Brain microvascular endothelial cell (primary cell): ENCODE measurements at regions not wholly inside any gene's neighbourhood (a gene's known extent, or its start where the extent isn't known, plus 50 kb on each side); places are given as distances from the start of the nearest gene placed in this dataset.

Experiments
- DNase-seq: peaks from one replicate; pipeline ENCODE4 v3.0.0-alpha.2; 2020
- H3K27ac ChIP-seq: fragments of 250-450 bp; sonication (Bioruptor Pico); 2 replicates; pipeline ENCODE4 v1.5.1; 2020; ENCODE audit warnings: mild to moderate bottlenecking, moderate library complexity
- H3K27me3 ChIP-seq: fragments of 250-450 bp; sonication (Bioruptor Pico); replicated peaks from 2 replicates; pipeline ENCODE4 v1.5.1; 2020; ENCODE audit warnings: mild to moderate bottlenecking
- H3K36me3 ChIP-seq: fragments of 250-450 bp; sonication (Bioruptor Pico); replicated peaks from 2 replicates; pipeline ENCODE4 v1.5.1; 2020; ENCODE audit warnings: mild to moderate bottlenecking
- H3K4me3 ChIP-seq: 2 replicates; pipeline ENCODE4 v1.5.1; 2011; ENCODE audit warnings: low read depth, mild to moderate bottlenecking, control low read depth, low read length, moderate library complexity
- CTCF ChIP-seq: IDR thresholded peaks from 2 replicates; pipeline ENCODE4 v1.5.1; 2011; ENCODE audit warnings: low read depth, mild to moderate bottlenecking, moderate library complexity, low read length, control low read depth, inconsistent platforms; ENCODE audit errors: missing control alignments
- in situ Hi-C: cut with HindIII; loops from 2 replicates; pipeline ENCODE4 v1.10.0; 2017; ENCODE audit warnings: low sequenced_read_pairs, low pct_ligation_motif_present

GRCh38 chr3:124656531-124656930 is 73.7 kb upstream of the UMPS start:
- no peak overlapping the region for H3K4me3 ChIP-seq
- no peaks in the 10 kb centered on the region for H3K36me3 ChIP-seq
- H3K27me3 ChIP-seq, result no peaks in the 10 kb centered on the region
- in situ Hi-C loops, result no loop called here
- H3K27ac ChIP-seq, result no peak overlapping the region
- TF ChIP-seq CTCF, result no peak
- no peak for DNase-seq

- no peaks in the 10 kb centered on the region for H3K27me3 ChIP-seq
- no peak for DNase-seq
These were observed 73.1 kb upstream of the UMPS start for GRCh38 chr3:124657138-124657537.

DNA sequence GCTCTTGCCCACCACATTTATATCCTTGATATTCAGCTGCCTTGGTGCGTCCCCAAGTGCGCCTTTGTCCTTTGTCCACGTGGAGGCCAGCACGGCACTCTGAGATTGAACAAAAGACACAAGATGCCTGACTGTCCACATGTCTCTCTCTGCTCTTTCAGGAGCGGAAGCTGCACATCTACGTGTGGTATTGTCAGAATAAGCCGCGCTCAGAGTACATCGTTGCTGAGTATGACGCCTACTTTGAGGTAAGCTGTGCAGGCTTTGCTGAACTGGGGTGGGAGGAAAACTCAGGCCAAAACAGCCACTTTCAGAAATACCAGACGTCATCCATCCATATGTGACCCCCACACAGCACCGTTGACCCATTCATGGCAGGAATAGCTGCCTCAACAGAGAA is 72.0 kb upstream of the UMPS start:
- in situ Hi-C loops, result no loop called here
- no peak for TF ChIP-seq CTCF
- Histone ChIP-seq H3K36me3 (no peaks in the 10 kb centered on the region), H3K4me3 (no peak overlapping the region), H3K27ac (no peak overlapping the region), H3K27me3 (no peaks in the 10 kb centered on the region)
- no peak for DNase-seq

More at GRCh38 chr3:124657138-124657537, 73.1 kb upstream of the UMPS start:
- TF ChIP-seq CTCF, result no peak
- H3K36me3 ChIP-seq, result no peaks in the 10 kb centered on the region
- H3K4me3 ChIP-seq, result no peak overlapping the region
- in situ Hi-C loops, result no loop called here
- H3K27ac ChIP-seq, result no peak overlapping the region

GRCh38 chr3:124659175-124659574 is 71.1 kb upstream of the UMPS start:
- H3K36me3 ChIP-seq, result no peaks in the 10 kb centered on the region
- H3K4me3 ChIP-seq, result no peak overlapping the region
- no peak for DNase-seq
- H3K27me3 ChIP-seq, result no peaks in the 10 kb centered on the region
- TF ChIP-seq CTCF, result no peak
- in situ Hi-C loops, result no loop called here
- no peak overlapping the region for H3K27ac ChIP-seq

- Histone ChIP-seq H3K4me3 (no peak overlapping the region), H3K27me3 (no peaks in the 10 kb centered on the region), H3K36me3 (no peaks in the 10 kb centered on the region), H3K27ac (no peak overlapping the region)
- TF ChIP-seq CTCF, result no peak
- DNase-seq, result no peak
- in situ Hi-C loops, result no loop called here
These were observed 69.7 kb upstream of the UMPS start for GRCh38 chr3:124660599-124660998.

- H3K4me3 ChIP-seq, result no peak overlapping the region
- no peaks in the 10 kb centered on the region for H3K36me3 ChIP-seq
- TF ChIP-seq CTCF, result no peak
- DNase-seq, result peak; percentile 18
- H3K27ac ChIP-seq, result no peak overlapping the region
- H3K27me3 ChIP-seq, result no peaks in the 10 kb centered on the region
- in situ Hi-C loops, result no loop called here
These were observed 66.6 kb upstream of the UMPS start for GRCh38 chr3:124663690-124664089.
